Body of pancreas (tissue), 4 donors: ENCODE measurements at regions not wholly inside any gene's neighbourhood (a gene's known extent, or its start where the extent isn't known, plus 50 kb on each side); places are given as distances from the start of the nearest gene placed in this dataset.

ENCODE experiments used
- CTCF ChIP-seq, 7 experiments: fragments of 450-650 bp in 4 of 7; fragments of 200-600 bp in 3 of 7; sonication (generic) in 3 of 7; IDR thresholded peaks; one replicate each; pipeline ENCODE4 v1.5.1; 2016 to 2019; ENCODE audit warnings: antibody characterized with exemption in 7 of 7
- POLR2A ChIP-seq, 3 donors: fragments of 450-650 bp; IDR thresholded peaks; one replicate each; pipeline ENCODE4 v1.6.1; 2016; ENCODE audit warnings: antibody characterized with exemption in 3 of 3, mild to moderate bottlenecking in 2 of 3

GRCh38 chr6:37552267-37552666 is 52.6 kb upstream of the CCDC167 start:
- TF ChIP-seq CTCF (IDR thresholded peaks at IDR 0.05) (no peak), POLR2A (IDR thresholded peaks at IDR 0.05) (no peak)
